HG03342 (cell line): ENCODE measurements at regions not wholly inside any gene's neighbourhood (a gene's known extent, or its start where the extent isn't known, plus 50 kb on each side); places are given as distances from the start of the nearest gene placed in this dataset.
"Not testable (repeated sequence)": the region's sequence is repeated elsewhere in the genome, so short reads cannot be mapped to it uniquely, and the experiment has no call there.

ENCODE experiments used
- ATAC-seq: cut with Tn5 transposase; IDR thresholded peaks from one replicate; pipeline ENCODE4 v1.9.1; 2021; ENCODE audit warnings: mild to moderate bottlenecking, moderate library complexity; ENCODE audit not compliant: unreplicated experiment

DNA sequence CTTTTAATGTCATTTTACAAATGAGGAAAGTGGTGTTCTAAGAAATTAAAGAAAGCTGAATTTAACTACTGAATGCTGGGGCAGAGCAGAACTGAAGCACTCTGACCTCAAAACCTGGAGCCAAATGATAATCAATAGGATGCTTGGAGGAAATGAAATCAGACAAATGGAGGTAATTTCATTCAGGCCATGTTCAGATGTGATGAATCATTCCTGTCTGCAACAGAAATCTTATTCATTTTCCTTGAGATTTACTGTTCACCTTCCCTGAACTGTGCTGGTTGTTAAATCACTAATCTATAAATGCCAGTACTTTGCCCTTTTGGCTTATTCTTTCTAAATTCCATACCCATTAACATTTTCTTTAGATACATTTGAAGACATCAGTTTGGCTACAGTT is 85.6 kb upstream of the SNX7 start:
- no peak for ATAC-seq

DNA sequence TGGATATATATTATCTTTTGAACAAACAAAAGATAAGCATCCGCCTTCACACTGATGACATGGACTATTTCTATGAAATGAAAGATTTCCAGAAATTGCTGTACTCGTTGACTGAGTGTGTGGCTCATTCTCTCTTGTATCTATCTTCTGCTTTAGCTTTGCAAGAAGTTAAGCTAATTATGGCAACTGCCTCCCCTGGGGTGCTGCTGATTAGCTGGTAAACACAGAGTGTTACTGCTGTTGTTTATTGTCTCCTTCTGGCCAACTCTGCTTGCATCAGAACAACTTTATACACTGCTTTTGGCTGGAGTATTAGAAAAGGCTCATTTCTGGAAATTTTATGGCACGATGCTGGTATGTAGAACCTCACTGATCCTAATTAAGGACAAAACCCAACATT is 95.6 kb upstream of the SNX7 start:
- ATAC-seq = no peak

- ATAC-seq = no peak
Observed at GRCh38 chr1:98559291-98559690, 102.2 kb upstream of the SNX7 start.

GRCh38 chr1:98557895-98558294 is 103.6 kb upstream of the SNX7 start:
- ATAC-seq = no peak

DNA sequence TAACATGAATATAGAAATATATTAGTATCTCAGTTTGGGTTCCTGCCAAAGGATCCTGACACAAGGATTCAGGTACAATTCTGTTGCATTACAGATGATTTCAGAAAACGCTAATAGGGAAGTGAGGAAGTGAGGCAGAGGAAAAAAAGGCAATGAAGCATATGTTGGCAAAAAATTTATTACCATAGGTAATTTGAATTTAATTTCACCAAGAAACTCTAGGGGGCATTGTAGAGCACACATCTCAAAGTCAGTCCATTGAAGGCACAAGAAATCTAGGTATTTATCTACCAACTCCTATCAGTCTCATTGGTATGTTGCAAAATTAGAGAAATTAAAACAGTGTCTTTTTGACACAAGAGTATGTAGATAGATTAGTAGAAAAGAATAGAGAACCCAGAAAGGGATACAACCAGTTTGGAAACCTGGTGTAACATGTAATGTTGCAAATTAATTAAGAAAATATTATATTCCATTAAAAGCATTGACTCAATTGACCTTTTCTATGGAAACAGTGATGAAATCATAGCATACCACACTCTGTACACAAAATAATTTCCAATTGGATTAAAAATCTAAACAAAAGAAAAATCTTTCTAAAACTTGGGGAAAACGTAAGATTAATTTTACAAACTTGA is 104.9 kb upstream of the SNX7 start:
- ATAC-seq = no peak

DNA sequence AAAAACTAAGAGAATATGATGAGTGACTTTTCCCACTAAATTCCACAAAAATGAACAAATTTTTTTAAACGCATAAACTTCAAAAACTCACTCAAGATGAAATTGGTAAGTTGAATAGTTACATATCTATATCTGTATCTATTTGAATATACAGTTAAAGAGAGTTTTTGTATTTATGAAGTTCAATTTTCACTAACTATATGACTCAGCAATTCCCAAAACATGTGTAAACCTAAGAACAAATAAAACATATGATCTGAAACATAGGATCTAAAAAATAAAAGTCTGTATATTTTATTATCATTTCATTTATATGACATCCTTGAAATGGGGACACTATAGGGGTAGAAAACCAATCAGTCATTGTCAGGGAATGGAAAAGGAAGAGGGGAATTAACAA is 105.7 kb upstream of the SNX7 start:
- ATAC-seq = no peak

- ATAC-seq = not testable (repeated sequence)
Observed at GRCh38 chr1:98552576-98553074, 108.9 kb upstream of the SNX7 start.

DNA sequence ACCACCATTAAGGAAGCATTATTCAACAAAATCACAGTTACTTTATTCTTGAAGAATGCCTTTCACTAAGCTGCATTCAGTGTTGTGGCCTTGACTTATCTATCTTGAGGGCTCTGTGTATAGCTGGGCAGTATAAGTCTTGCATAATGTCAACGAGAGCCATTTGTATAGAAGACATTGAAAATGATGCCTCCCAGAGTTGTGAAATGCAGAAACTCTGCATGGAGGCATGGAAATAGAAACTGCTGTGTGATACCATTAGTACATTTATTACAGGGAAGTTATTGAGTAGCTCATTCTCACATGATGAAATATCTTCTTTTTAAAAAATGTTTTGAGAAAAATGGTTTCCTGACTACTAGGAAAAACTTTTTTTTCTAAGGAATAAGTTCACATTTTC is 111.4 kb upstream of the SNX7 start:
- no peak for ATAC-seq

GRCh38 chr1:98546319-98546718 is 115.2 kb upstream of the SNX7 start:
- no peak for ATAC-seq

- ATAC-seq = no peak
Observed at GRCh38 chr1:98538106-98538505, 123.4 kb upstream of the SNX7 start.

- ATAC-seq = no peak
Observed at GRCh38 chr1:98523256-98523655, 138.3 kb upstream of the SNX7 start.

- no peak for ATAC-seq
Observed at GRCh38 chr1:98516306-98516705, 145.2 kb upstream of the SNX7 start.

GRCh38 chr1:98515744-98516143 is 145.8 kb upstream of the SNX7 start:
- no peak for ATAC-seq

DNA sequence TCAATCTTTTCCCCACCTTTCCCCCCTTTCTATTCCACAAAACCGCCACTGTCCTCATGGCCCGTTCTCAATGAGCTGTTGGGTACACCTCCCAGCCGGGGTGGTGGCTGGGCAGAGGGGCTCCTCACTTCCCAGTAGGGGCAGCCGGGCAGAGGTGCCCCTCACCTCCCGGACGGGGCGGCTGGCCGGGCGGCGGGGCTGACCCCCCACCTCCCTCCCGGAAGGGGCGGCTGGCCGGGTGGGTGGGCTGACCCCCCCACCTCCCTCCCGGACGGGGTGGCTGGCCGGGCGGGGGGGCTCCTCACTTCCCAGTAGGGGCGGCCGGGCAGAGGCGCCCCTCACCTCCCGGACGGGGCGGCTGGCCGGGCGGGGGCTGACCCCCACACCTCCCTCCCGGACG is 149.3 kb upstream of the SNX7 start:
- ATAC-seq = not testable (repeated sequence)

DNA sequence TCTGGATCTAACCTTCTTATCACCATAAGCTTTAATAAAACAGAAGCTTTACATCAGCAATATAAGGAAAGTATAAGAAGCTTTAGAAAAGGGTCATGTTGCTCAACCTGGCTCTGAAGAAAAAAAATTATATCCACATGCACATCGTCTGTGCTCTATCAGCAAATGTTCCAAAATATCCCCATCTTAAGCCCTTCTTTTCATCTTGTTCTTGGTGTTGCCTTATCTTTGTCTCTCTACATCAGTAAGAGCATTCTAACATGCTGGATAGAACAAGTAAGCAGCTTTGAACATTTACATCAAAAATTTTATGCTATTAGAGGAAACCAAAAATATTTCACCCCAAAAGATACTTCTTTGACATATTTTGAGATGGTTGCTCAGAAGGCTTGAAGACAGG is 157.8 kb upstream of the SNX7 start:
- ATAC-seq = no peak

GRCh38 chr1:98502937-98503336 is 158.6 kb upstream of the SNX7 start:
- ATAC-seq = no peak

- no peak for ATAC-seq
Observed at GRCh38 chr1:98500324-98500723, 161.2 kb upstream of the SNX7 start.

- no peak for ATAC-seq
Observed at GRCh38 chr1:98498651-98499050, 162.9 kb upstream of the SNX7 start.

DNA sequence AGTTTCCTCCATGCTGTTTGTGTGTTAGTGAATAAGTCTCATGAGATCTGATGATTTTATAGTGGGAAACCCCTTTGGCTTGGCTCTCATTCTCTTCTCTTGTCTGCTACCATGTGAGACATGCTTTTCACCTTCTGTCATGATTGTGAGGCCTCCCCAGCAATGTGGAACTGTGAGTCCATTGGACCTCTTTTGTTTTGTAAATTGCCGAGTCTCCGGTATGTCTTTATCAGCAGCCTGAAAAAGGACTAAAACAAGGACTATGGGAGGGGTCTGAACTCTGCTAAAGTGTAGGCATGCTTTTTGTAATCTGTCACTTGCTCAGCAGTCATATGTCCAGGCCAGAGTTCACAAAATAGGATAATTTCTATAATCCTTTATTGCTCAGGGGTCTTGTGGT is 164.0 kb upstream of the SNX7 start:
- ATAC-seq = no peak

DNA sequence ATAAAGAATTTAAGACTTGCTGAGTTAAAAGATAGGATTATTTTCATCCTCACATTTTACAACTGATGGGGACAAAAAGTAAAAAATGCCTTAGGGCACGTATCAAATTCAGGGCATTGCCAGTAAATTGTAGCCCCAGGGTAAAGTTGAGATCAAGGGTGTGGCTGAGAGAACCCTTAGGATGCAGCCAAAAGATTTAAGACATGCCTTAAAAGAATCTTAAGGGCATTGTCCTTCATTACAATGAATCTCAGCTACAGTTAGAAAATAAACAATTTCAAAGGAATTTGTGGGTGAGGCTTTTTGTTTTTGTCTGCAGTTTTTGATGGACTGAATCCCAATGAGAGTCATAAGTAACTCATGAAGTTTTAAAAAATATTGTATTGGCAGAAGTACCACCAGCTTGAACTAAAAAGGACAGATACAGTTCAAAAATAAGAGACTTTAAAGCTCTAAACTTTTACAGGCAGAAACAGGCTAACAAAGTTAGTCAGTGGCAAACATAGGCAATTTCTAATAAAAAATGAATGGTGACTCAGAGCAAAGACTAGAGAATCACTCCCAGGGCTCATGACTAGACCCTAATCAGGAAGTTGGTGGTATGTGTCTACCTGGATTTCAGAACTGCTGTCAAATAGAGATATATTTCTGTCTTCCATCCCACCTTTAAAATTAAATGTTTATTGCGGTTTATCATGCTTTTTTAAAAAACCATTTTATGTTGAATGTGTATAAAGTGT is 165.1 kb upstream of the SNX7 start:
- no peak for ATAC-seq

GRCh38 chr1:98493469-98493868 is 168.1 kb upstream of the SNX7 start:
- no peak for ATAC-seq

- no peak for ATAC-seq
Observed at GRCh38 chr1:98490099-98490498, 171.4 kb upstream of the SNX7 start.

DNA sequence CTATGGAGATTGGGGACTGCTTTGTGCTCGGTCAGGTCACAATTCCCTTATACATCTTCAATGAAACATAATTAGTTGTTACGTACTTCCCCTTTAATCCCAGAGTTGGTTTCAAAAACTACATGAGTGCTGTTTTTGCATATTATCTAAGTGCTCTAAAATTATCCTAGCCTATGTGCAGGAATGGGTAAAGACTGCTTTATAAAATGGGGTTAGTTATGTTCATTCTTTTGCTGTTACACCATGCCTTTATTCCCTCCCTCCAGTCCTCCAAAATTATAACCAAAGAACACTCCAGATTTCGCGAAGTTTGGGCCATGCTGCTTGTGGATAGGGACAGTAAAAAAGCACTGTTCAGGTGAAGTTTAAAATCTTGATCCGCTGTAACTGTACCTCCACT is 173.9 kb upstream of the SNX7 start:
- no peak for ATAC-seq
